OCI-LY7 (cell line): ENCODE measurements at regions not wholly inside any gene's neighbourhood (a gene's known extent, or its start where the extent isn't known, plus 50 kb on each side); places are given as distances from the start of the nearest gene placed in this dataset.

Source experiments
- BruUV-seq: library from RNA; stranded (reverse); fragments of 400-500 nt; replicated peaks from 2 replicates; lab custom pipeline; 2021; lab: Mats Ljungman, UMichigan
- CTCF ChIA-PET: fragments of 300-600 bp; sonication (Branson Sonifier 250); formaldehyde crosslinking; loops from one replicate; lab custom pipeline; 2022; ENCODE audit warnings: antibody characterized with exemption; ENCODE audit not compliant: unreplicated experiment; lab: Charles Lee
- POLR2A ChIA-PET: fragments of 300-600 bp; sonication (Branson Sonifier 250); formaldehyde crosslinking; loops from one replicate; lab custom pipeline; 2022; ENCODE audit warnings: antibody characterized with exemption; lab: Charles Lee
- DNase-seq: peaks from one replicate; pipeline ENCODE4 v3.0.0-alpha.2; 2015; ENCODE audit warnings: low spot score
- H2AFZ ChIP-seq: fragments of 200-600 bp; sonication (generic), shearing (Covaris generic); 2 replicates; pipeline ENCODE4 v1.6.1; 2014; ENCODE audit warnings: mild to moderate bottlenecking, antibody characterized with exemption, low read length, moderate library complexity
- H3K27ac ChIP-seq: fragments of 200-600 bp; sonication (generic); 2 replicates; pipeline ENCODE4 v1.5.1; 2014; ENCODE audit warnings: mixed run types, low read depth, mild to moderate bottlenecking, moderate library complexity, low read length, inconsistent platforms; ENCODE audit not compliant: poor library complexity, severe bottlenecking
- H3K36me3 ChIP-seq: fragments of 200-600 bp; sonication (generic); 2 replicates; pipeline ENCODE4 v1.6.1; 2014; ENCODE audit warnings: mild to moderate bottlenecking, antibody characterized with exemption, low read length, moderate library complexity, mixed read lengths; ENCODE audit not compliant: insufficient read depth
- H3K4me1 ChIP-seq: fragments of 200-600 bp; sonication (generic); 2 replicates; pipeline ENCODE4 v1.5.1; 2014; ENCODE audit warnings: mild to moderate bottlenecking, low read length; ENCODE audit not compliant: insufficient read depth, poor library complexity, severe bottlenecking
- H3K4me2 ChIP-seq: fragments of 200-600 bp; sonication (generic); 2 replicates; pipeline ENCODE4 v1.6.1; 2014; ENCODE audit warnings: mild to moderate bottlenecking, low read length
- H3K4me3 ChIP-seq: fragments of 200-600 bp; sonication (generic); 2 replicates; pipeline ENCODE4 v1.5.1; 2014; ENCODE audit warnings: mild to moderate bottlenecking, low read depth, low read length; ENCODE audit not compliant: poor library complexity, severe bottlenecking
- H3K79me2 ChIP-seq: fragments of 200-600 bp; sonication (generic); 2 replicates; pipeline ENCODE4 v1.6.1; 2016; ENCODE audit warnings: low read depth, mild to moderate bottlenecking, low read length, moderate library complexity, mixed read lengths; ENCODE audit not compliant: insufficient read depth
- H3K9me2 ChIP-seq: fragments of 200-600 bp; sonication (generic); 2 replicates; pipeline ENCODE4 v1.6.1; 2016; ENCODE audit warnings: mild to moderate bottlenecking, low read length, mixed read lengths; ENCODE audit not compliant: insufficient read depth
- H3K9me3 ChIP-seq: fragments of 200-600 bp; sonication (generic); 2 replicates; pipeline ENCODE4 v1.6.1; 2014; ENCODE audit warnings: mild to moderate bottlenecking, mixed run types, low read length, mixed read lengths
- H4K20me1 ChIP-seq: fragments of 200-600 bp; sonication (generic); 2 replicates; pipeline ENCODE4 v1.6.1; 2014; ENCODE audit warnings: mild to moderate bottlenecking, antibody characterized with exemption, low read length, moderate library complexity, mixed read lengths; ENCODE audit not compliant: insufficient read depth
- EZH2phosphoT487 ChIP-seq: fragments of 200-600 bp; sonication (generic); IDR thresholded peaks from 2 replicates; pipeline ENCODE4 v1.6.1; 2018; ENCODE audit warnings: low read depth, borderline replicate concordance, mild to moderate bottlenecking, mixed run types, antibody characterized with exemption, low read length, moderate library complexity, mixed read lengths
- intact Hi-C: fragments of 100-400 bp; cut with micrococcal nuclease; formaldehyde crosslinking; loops from one replicate; pipeline ENCODE4 v1.10.0; 2022; ENCODE audit not compliant: unreplicated experiment
- TF ChIP-seq, protein P1 (sequence below): fragments of 200-600 bp; sonication (generic); conservative IDR thresholded peaks from 2 replicates; pipeline ENCODE4 v1.5.1; 2014; ENCODE audit warnings: mild to moderate bottlenecking, antibody characterized with exemption, low read length, moderate library complexity, mixed read lengths

DNA sequence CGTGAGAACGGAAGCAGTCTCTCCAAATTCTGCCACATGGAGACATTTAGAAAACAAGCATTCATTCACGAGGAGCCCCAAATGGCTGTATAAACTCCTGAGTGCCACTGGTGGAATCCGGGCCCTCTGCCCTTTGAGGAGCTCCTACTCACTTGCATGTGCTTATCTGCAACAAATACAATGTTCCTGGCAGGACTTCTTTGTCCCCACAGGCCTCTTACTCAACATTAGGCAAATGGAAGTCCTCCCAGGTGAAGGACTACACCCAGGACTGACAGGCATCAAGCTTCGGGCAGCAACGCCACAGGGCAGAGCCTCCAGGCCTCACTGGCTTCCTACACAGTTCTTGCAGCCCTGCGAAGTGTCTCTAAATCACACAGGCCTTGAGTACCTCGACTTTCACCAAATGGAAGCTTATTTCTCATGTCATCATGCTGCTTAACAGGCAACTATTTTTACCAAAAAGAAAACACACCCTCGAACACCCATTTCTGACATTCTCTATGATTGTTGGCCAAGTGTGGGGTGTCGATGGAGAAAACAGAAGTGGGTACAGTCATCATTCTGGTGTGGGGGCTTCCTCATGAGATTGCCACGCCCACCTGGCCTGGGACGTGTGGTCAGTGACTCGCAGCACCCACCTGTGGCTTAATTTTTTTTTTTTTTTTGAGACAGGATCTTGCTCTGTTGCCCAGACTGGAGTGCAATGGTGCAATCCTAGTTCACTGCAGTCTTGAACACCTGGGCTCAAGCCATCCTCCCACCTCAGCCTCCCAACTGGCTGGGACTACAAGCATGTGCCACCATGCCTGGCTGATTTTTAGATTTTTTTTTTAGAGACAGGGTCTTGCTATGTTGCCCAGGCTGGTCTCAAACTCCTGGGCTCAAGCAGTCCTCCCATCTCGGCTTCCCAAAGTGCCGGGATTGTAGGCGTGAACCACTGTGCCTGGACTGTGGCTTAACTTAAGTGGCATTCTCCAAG is 186.8 kb upstream of the GLI2 start:
- intact Hi-C loops = no loop called here
- CTCF ChIA-PET = no interaction called here
- BruUV-seq = no TSS peak
- Histone ChIP-seq H4K20me1 (no peaks in the 10 kb centered on the region), H3K27ac (no peak overlapping the region), H3K36me3 (no peaks in the 10 kb centered on the region), H3K79me2 (no peaks in the 10 kb centered on the region), H3K4me3 (no peak overlapping the region), H3K4me1 (no peaks in the 10 kb centered on the region), H3K9me3 (no peaks in the 10 kb centered on the region), H3K9me2 (no peaks in the 10 kb centered on the region), H2AFZ (no peak overlapping the region), H3K4me2 (no peak overlapping the region)
- POLR2A ChIA-PET = interaction anchor here (0.7 kb wide), 1 partner anchor 905 kb away, joined by 3 read pairs; no protein-coding TSS in a partner anchor
- DNase-seq = no peak
- TF ChIP-seq EZH2phosphoT487 = no peak
- TF ChIP-seq, protein P1, sequence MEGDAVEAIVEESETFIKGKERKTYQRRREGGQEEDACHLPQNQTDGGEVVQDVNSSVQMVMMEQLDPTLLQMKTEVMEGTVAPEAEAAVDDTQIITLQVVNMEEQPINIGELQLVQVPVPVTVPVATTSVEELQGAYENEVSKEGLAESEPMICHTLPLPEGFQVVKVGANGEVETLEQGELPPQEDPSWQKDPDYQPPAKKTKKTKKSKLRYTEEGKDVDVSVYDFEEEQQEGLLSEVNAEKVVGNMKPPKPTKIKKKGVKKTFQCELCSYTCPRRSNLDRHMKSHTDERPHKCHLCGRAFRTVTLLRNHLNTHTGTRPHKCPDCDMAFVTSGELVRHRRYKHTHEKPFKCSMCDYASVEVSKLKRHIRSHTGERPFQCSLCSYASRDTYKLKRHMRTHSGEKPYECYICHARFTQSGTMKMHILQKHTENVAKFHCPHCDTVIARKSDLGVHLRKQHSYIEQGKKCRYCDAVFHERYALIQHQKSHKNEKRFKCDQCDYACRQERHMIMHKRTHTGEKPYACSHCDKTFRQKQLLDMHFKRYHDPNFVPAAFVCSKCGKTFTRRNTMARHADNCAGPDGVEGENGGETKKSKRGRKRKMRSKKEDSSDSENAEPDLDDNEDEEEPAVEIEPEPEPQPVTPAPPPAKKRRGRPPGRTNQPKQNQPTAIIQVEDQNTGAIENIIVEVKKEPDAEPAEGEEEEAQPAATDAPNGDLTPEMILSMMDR = no peak

- no peaks in the 10 kb centered on the region for H4K20me1 ChIP-seq
- H3K27ac ChIP-seq = no peak overlapping the region
- H2AFZ ChIP-seq = no peak overlapping the region
- H3K4me1 ChIP-seq = no peaks in the 10 kb centered on the region
- ChIA-PET POLR2A (no interaction called here), CTCF (no interaction called here)
- intact Hi-C loops = no loop called here
- no peak for DNase-seq
- H3K9me2 ChIP-seq = no peaks in the 10 kb centered on the region
- no peaks in the 10 kb centered on the region for H3K79me2 ChIP-seq
- H3K9me3 ChIP-seq = no peaks in the 10 kb centered on the region
- TF ChIP-seq, protein P1 = no peak
- TF ChIP-seq EZH2phosphoT487 = no peak
- H3K36me3 ChIP-seq = no peaks in the 10 kb centered on the region
- no TSS peak for BruUV-seq
- no peak overlapping the region for H3K4me2 ChIP-seq
- no peak overlapping the region for H3K4me3 ChIP-seq
Observed at GRCh38 chr2:120549841-120550240, 185.8 kb upstream of the GLI2 start.

DNA sequence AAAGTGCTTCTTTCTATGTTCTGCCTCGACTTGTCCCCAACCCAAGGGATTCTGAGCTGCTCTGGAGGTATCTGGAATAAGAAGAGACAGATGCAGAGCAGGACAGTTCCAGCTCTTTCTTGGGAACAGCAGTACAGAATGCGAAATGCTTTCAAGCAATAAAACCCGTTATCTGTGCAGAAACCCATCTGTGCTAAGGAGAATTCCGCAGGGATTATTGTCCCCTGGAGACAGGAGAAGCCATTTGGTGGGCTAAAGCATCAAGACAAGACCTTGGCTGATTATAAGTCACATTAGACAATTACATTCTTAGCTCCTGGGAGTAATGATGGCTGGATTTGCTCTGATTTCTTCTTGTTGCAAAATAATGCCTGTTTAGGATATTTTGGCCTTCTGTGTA is 185.4 kb upstream of the GLI2 start:
- intact Hi-C loops = no loop called here
- no peak for DNase-seq
- Histone ChIP-seq H4K20me1 (no peaks in the 10 kb centered on the region), H3K9me2 (no peaks in the 10 kb centered on the region), H3K4me2 (no peak overlapping the region), H3K79me2 (no peaks in the 10 kb centered on the region), H2AFZ (no peak overlapping the region), H3K4me3 (no peak overlapping the region), H3K4me1 (no peaks in the 10 kb centered on the region), H3K9me3 (no peaks in the 10 kb centered on the region), H3K36me3 (no peaks in the 10 kb centered on the region), H3K27ac (no peak overlapping the region)
- POLR2A ChIA-PET = no interaction called here
- BruUV-seq = no TSS peak
- CTCF ChIA-PET = no interaction called here
- TF ChIP-seq EZH2phosphoT487 = no peak
- TF ChIP-seq, protein P1 = no peak
